IMR-90 (cell line): ENCODE measurements at regions not wholly inside any gene's neighbourhood (a gene's known extent, or its start where the extent isn't known, plus 50 kb on each side); places are given as distances from the start of the nearest gene placed in this dataset.

Experiments
- ATAC-seq: fragments of 200-7000 bp; cut with Tn5 transposase; 2 replicates; pipeline ENCODE4 v1.9.1; 2020; ENCODE audit warnings: low read depth, mild to moderate bottlenecking, moderate library complexity
- BruUV-seq: library from RNA; stranded (reverse); fragments of 400-500 nt; replicated peaks from 2 replicates; lab custom pipeline; 2021; lab: Mats Ljungman, UMichigan
- CTCF ChIA-PET: fragments of 300-600 bp; formaldehyde crosslinking; extraction: SDS; loops from one replicate; lab custom pipeline; 2021; ENCODE audit warnings: antibody characterized with exemption; lab: Yijun Ruan, JAX
- POLR2A ChIA-PET: fragments of 300-600 bp; sonication (Branson Sonifier 250); formaldehyde crosslinking; loops from one replicate; lab custom pipeline; 2022; ENCODE audit warnings: antibody characterized with exemption; ENCODE audit not compliant: unreplicated experiment; lab: Charles Lee
- DNase-seq: peaks from one replicate; pipeline ENCODE4 v3.0.0; 2013
- H2AFZ ChIP-seq: replicated peaks from 2 replicates; pipeline ENCODE3; 2013; ENCODE audit warnings: low read length, mild to moderate bottlenecking; ENCODE audit not compliant: poor library complexity
- H2AK5ac ChIP-seq: 2 replicates; pipeline ENCODE4 v1.6.1; 2013; ENCODE audit warnings: low read depth, low read length, inconsistent platforms
- H2AK9ac ChIP-seq: replicated peaks from 2 replicates; pipeline ENCODE3; 2013; ENCODE audit warnings: mild to moderate bottlenecking, low read depth, low read length, moderate library complexity; ENCODE audit not compliant: poor library complexity
- H2BK120ac ChIP-seq: 2 replicates; pipeline ENCODE4 v1.6.1; 2013; ENCODE audit warnings: low read depth, low read length, inconsistent platforms
- H2BK15ac ChIP-seq: 3 replicates; pipeline ENCODE4 v1.6.1; 2013; ENCODE audit warnings: low read depth, low read length, inconsistent platforms
- H2BK20ac ChIP-seq: 2 replicates; pipeline ENCODE4 v1.6.1; 2013; ENCODE audit warnings: low read depth, mild to moderate bottlenecking, inconsistent platforms, low read length, moderate library complexity
- H2BK5ac ChIP-seq: 2 replicates; pipeline ENCODE4 v1.6.1; 2013; ENCODE audit warnings: mild to moderate bottlenecking, low read depth, low read length, inconsistent platforms; ENCODE audit not compliant: poor library complexity, severe bottlenecking
- H3K14ac ChIP-seq: replicated peaks from 2 replicates; pipeline ENCODE4 v1.6.1; 2013; ENCODE audit warnings: low read depth, low read length, inconsistent platforms
- H3K18ac ChIP-seq: 2 replicates; pipeline ENCODE4 v1.6.1; 2013; ENCODE audit warnings: low read depth, low read length, control low read depth
- H3K23ac ChIP-seq: 2 replicates; pipeline ENCODE4 v1.6.1; 2013; ENCODE audit warnings: low read depth, low read length, inconsistent platforms
- H3K27ac ChIP-seq: 2 replicates; pipeline ENCODE4 v1.5.1; 2013; ENCODE audit warnings: mild to moderate bottlenecking, control low read depth, low read length; ENCODE audit not compliant: insufficient read depth
- H3K27me3 ChIP-seq: 2 replicates; pipeline ENCODE4 v1.6.1; 2013; ENCODE audit warnings: low read length; ENCODE audit not compliant: control insufficient read depth, insufficient read depth
- H3K36me3 ChIP-seq: 2 replicates; pipeline ENCODE4 v1.6.1; 2013; ENCODE audit warnings: low read length, mixed read lengths; ENCODE audit not compliant: control insufficient read depth, insufficient read depth
- H3K4ac ChIP-seq: 2 replicates; pipeline ENCODE4 v1.6.1; 2013; ENCODE audit warnings: low read depth, low read length, inconsistent platforms
- H3K4me1 ChIP-seq: 2 replicates; pipeline ENCODE4 v1.6.1; 2013; ENCODE audit warnings: low read length, mixed read lengths; ENCODE audit not compliant: control insufficient read depth, insufficient read depth
- H3K4me2 ChIP-seq: 2 replicates; pipeline ENCODE4 v1.6.1; 2013; ENCODE audit warnings: low read depth, mild to moderate bottlenecking, control low read depth, low read length, moderate library complexity
- H3K4me3 ChIP-seq: 2 replicates; pipeline ENCODE4 v1.5.1; 2013; ENCODE audit warnings: low read depth, mild to moderate bottlenecking, control low read depth, low read length, moderate library complexity; ENCODE audit not compliant: insufficient read depth
- H3K56ac ChIP-seq: 2 replicates; pipeline ENCODE4 v1.6.1; 2013; ENCODE audit warnings: low read length, inconsistent platforms; ENCODE audit not compliant: insufficient read depth; ENCODE audit errors: extremely low read depth
- H3K79me1 ChIP-seq, 2 experiments: 2 replicates each; pipeline ENCODE4 v1.6.1; 2013; ENCODE audit warnings: low read length in 2 of 2, inconsistent platforms in 1 of 2, low read depth in 1 of 2
- H3K9ac ChIP-seq: 2 replicates; pipeline ENCODE4 v1.6.1; 2013; ENCODE audit warnings: low read depth, low read length, control low read depth
- H3K9me1 ChIP-seq: 2 replicates; pipeline ENCODE4 v1.6.1; 2013; ENCODE audit warnings: low read length, inconsistent platforms; ENCODE audit not compliant: insufficient read depth
- H3K9me3 ChIP-seq: 2 replicates; pipeline ENCODE4 v1.6.1; 2013; ENCODE audit warnings: low read length; ENCODE audit not compliant: control insufficient read depth, insufficient read depth
- H4K20me1 ChIP-seq: 2 replicates; pipeline ENCODE4 v1.6.1; 2013; ENCODE audit warnings: low read length, inconsistent platforms; ENCODE audit not compliant: insufficient read depth
- H4K5ac ChIP-seq: 2 replicates; pipeline ENCODE4 v1.6.1; 2013; ENCODE audit warnings: mild to moderate bottlenecking, low read depth, low read length, control low read depth
- H4K8ac ChIP-seq, 2 experiments: 2 replicates each; pipeline ENCODE4 v1.6.1; 2013; ENCODE audit warnings: low read depth in 2 of 2, low read length in 2 of 2, control low read depth in 1 of 2, inconsistent platforms in 1 of 2
- H4K91ac ChIP-seq: 2 replicates; pipeline ENCODE4 v1.6.1; 2013; ENCODE audit warnings: low read depth, low read length, inconsistent platforms; ENCODE audit not compliant: insufficient read depth
- FOS ChIP-seq: fragments of 150-350 bp; IDR thresholded peaks from 2 replicates; pipeline ENCODE4 v1.6.1; 2016; ENCODE audit warnings: low read depth, low read length
- POLR2A ChIP-seq: IDR thresholded peaks from 2 replicates; pipeline ENCODE4 v1.6.1; 2012; ENCODE audit warnings: mild to moderate bottlenecking, low read depth, low read length
- RAD21 ChIP-seq: IDR thresholded peaks from 2 replicates; pipeline ENCODE4 v1.6.1; 2012; ENCODE audit warnings: low read length, improper control_type of control experiment
- WGBS, 2 experiments: methylation state at CpG; one replicate each; pipeline versions ENCODE4 v1.1.5 to v1.1.7; 2013; ENCODE audit warnings: missing lambda C conversion rate in 2 of 2; ENCODE audit not compliant: insufficient read length in 1 of 2; ENCODE audit errors: extremely low coverage in 2 of 2; 5-methylcytosine and 5-hydroxymethylcytosine counted together
- dilution Hi-C: fragments of 300-500 bp; cut with HindIII; formaldehyde crosslinking; loops from one replicate; pipeline ENCODE4 v1.14.3; 2018; ENCODE audit warnings: low sequenced_read_pairs; ENCODE audit not compliant: unreplicated experiment
- in situ Hi-C: fragments of 300-500 bp; cut with MboI; formaldehyde crosslinking; loops from 3 replicates; pipeline ENCODE4 v1.14.3; 2019; ENCODE audit warnings: low sequenced_read_pairs, inconsistent platforms, mixed read lengths
- intact Hi-C: fragments of 100-400 bp; cut with micrococcal nuclease; formaldehyde crosslinking; loops from 2 replicates; pipeline ENCODE4 v1.10.0; 2022

GRCh38 chr14:106807493-106807892, 1281.1 kb downstream of the TMEM121 start:
- Histone ChIP-seq H3K27ac (no peak overlapping the region), H2BK20ac (no peak overlapping the region), H3K4ac (no peak overlapping the region), H3K27me3 (no peaks in the 10 kb centered on the region), H3K4me3 (no peak overlapping the region), H2BK120ac (no peak overlapping the region), H3K9me3 (peaks cover 19% of the 10 kb centered on the region), H3K18ac (no peak overlapping the region), H2BK15ac (no peak overlapping the region), H4K20me1 (no peaks in the 10 kb centered on the region), H4K91ac (no peak overlapping the region), H3K14ac (no peak overlapping the region), H2AK5ac (no peak overlapping the region), H3K9ac (no peak overlapping the region), H2AFZ (no peak overlapping the region), H2BK5ac (no peak overlapping the region), H3K4me1 (no peaks in the 10 kb centered on the region), H2AK9ac (no peak overlapping the region), H3K56ac (no peak overlapping the region), H4K5ac (no peak overlapping the region), H4K8ac (no peak overlapping the region), H3K4me2 (no peak overlapping the region), H3K9me1 (no peaks in the 10 kb centered on the region), H3K36me3 (no peaks in the 10 kb centered on the region), H3K23ac (no peak overlapping the region), H3K79me1 (no peaks in the 10 kb centered on the region)
- dilution Hi-C loops = no loop called here
- TF ChIP-seq FOS = no peak
- TF ChIP-seq POLR2A = no peak
- TF ChIP-seq RAD21 = no peak
- in situ Hi-C loops = no loop called here
- 10% methylated on average over 2 of the region's 3 CpGs; no CpG with 5 or more reads in 1 of the 2 experiments for WGBS, 2 experiments
- intact Hi-C loops = no loop called here
- POLR2A ChIA-PET = no interaction called here
- ATAC-seq = no peak
- no peak for DNase-seq
- BruUV-seq = no TSS peak
- CTCF ChIA-PET = no interaction called here
